ENCODE measurements at regions not wholly inside any gene's neighbourhood (a gene's known extent, or its start where the extent isn't known, plus 50 kb on each side); places are given as distances from the start of the nearest gene placed in this dataset.

DNA sequence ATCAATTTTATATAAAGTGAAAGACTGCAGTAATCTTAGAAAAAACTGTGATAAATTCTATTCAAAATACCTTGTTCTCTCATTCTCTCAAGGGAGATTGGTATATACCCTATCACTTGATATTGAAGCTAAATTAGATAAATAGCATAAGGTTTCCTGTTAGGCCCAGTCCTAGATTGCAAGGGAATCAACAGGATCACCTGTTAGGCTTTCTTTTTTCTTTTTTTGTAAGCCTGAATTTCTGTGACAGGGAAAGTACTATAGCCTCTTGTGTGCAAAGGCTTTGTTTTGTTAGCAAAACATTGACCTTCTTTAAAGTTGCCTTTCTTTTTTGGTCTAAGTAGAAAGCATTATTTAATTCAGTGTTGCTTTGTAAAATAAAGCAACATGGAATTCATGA lies 100.0 kb downstream of the HAUS1 start:
- DNase-seq (ENCODE audit: low read depth, low spot score) = no peak
- Histone ChIP-seq H3K27ac (peak overlapping the region; percentile 89), H3K4me3 (peak overlapping the region; percentile 68), H3K9me3 (ENCODE audit: low read depth, low read length) (no peaks in the 10 kb centered on the region), H3K36me3 (ENCODE audit: insufficient read depth, low read length) (no peaks in the 10 kb centered on the region), H3K9ac (ENCODE audit: insufficient read length) (peak overlapping the region; percentile 22)
- TF ChIP-seq EZH2 (IDR thresholded peaks at IDR 0.05) = no peak

DNA sequence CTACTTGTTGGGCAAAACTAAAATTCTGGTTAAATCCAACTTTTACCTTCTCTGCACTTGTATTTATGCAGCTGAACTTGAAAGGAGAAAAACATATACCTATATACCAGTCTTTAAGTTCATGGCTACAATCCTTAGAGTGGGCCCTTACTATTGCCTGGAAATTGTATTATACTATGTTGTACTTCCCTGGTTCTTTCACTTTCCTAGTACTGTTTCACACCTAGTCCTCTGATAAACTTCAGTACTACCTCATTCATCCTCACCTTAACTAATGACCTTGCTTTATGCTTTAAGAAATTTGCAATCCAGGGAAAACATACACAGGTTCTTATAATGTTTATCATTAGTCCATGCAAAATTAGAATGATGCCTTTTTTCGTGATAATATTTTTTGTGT lies 103.8 kb downstream of the HAUS1 start:
- Histone ChIP-seq H3K9ac (ENCODE audit: insufficient read length) (no peak overlapping the region), H3K4me3 (no peak overlapping the region), H3K27ac (no peak overlapping the region), H3K36me3 (ENCODE audit: insufficient read depth, low read length) (no peaks in the 10 kb centered on the region), H3K9me3 (ENCODE audit: low read depth, low read length) (no peaks in the 10 kb centered on the region)
- TF ChIP-seq POLR2AphosphoS5 (IDR thresholded peaks at IDR 0.05; ENCODE audit: borderline replicate concordance, low read depth, low read length) (no peak), EZH2 (IDR thresholded peaks at IDR 0.05) (no peak), FOXP2 (optimal IDR thresholded peaks at IDR 0.05; ENCODE audit: control extremely low read depth, extremely low read length, insufficient read depth) (no peak)
- no peak for DNase-seq (ENCODE audit: low read depth, low spot score)

DNA sequence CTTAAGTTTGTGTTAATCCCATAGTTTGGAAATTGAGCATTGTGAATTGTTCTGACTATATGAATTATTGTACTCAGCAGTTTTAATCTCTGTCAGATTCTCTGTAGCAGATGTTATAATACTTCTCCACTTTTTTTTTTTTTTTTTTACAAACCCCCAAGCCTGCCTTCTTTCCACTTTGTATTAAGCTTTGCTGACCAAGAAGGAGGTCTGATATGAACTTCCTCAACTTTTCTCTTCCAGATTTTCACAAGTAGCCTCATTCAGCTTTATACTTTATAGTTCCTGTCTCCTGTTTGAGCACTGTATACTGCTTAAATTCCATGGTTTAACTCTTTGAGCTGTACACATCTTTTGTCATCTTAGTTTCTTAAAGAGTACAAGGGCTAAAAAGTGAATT lies 105.0 kb downstream of the HAUS1 start:
- no peaks in the 10 kb centered on the region for H3K36me3 ChIP-seq (ENCODE audit: insufficient read depth, low read length)
- H3K9me3 ChIP-seq (ENCODE audit: low read depth, low read length) = no peaks in the 10 kb centered on the region
- no peak for TF ChIP-seq FOXP2 (optimal IDR thresholded peaks at IDR 0.05; ENCODE audit: control extremely low read depth, extremely low read length, insufficient read depth)
- H3K4me3 ChIP-seq = no peak overlapping the region
- H3K9ac ChIP-seq (ENCODE audit: insufficient read length) = no peak overlapping the region
- DNase-seq (ENCODE audit: low read depth, low spot score) = no peak
- no peak overlapping the region for H3K27ac ChIP-seq

DNA sequence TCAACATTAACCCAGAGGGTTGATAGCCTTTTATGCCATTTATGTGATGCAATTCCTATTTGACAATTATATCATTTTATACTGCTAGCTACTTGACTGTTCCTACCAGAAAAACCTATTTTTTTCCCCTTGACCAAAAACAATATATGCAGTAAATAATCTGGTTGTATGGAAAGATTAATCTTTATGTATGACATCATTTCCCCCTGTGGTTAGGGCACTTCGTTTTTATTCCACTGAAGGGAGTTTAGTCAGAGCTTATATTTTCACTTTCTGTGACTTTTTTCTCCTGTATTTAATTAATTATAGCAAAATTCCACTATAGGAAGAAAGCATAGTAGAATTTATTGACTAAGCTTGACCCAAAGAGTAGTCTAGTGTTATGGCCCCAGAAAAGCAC lies 107.6 kb downstream of the HAUS1 start:
- peak; percentile 61 for DNase-seq (ENCODE audit: low read depth, low spot score)

DNA sequence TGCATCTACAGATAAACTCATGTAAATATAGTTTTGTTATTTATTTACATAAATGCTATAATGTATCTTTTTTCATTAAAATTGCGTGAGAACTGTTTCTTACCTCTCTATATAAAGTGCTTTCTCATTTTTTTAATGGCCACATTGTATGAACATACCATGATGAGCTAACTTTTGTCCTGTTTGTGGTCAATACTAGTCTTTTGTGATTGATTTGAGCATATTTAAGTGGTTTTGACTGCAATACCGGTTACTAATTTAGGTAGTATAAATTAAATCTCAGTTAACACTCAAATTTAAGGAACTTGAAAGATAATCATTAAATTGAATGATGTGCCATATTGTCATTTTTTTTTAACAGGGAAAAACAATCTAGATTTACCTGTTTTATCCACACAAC lies 108.2 kb downstream of the HAUS1 start:
- no peaks in the 10 kb centered on the region for H3K9me3 ChIP-seq (ENCODE audit: low read depth, low read length)
- DNase-seq (ENCODE audit: low read depth, low spot score) = no peak
- H3K36me3 ChIP-seq (ENCODE audit: insufficient read depth, low read length) = peaks cover 14% of the 10 kb centered on the region; the same call in 1 of the 2 replicates
- peak overlapping the region; percentile 47 for H3K4me3 ChIP-seq
- peak overlapping the region; percentile 86 for H3K27ac ChIP-seq
- no peak overlapping the region for H3K9ac ChIP-seq (ENCODE audit: insufficient read length)
- no peak for TF ChIP-seq POLR2AphosphoS5 (IDR thresholded peaks at IDR 0.05; ENCODE audit: borderline replicate concordance, low read depth, low read length)
- no peak for TF ChIP-seq EZH2 (IDR thresholded peaks at IDR 0.05)
- TF ChIP-seq FOXP2 (optimal IDR thresholded peaks at IDR 0.05; ENCODE audit: control extremely low read depth, extremely low read length, insufficient read depth) = no peak

More for the DNA sequence above, 107.6 kb downstream of the HAUS1 start:
- H3K9ac ChIP-seq (ENCODE audit: insufficient read length) = no peak overlapping the region
- peak overlapping the region; percentile 86 for H3K27ac ChIP-seq
- peak overlapping the region; percentile 47 for H3K4me3 ChIP-seq
- TF ChIP-seq EZH2 (IDR thresholded peaks at IDR 0.05) = no peak
- no peak for TF ChIP-seq POLR2AphosphoS5 (IDR thresholded peaks at IDR 0.05; ENCODE audit: borderline replicate concordance, low read depth, low read length)
- H3K9me3 ChIP-seq (ENCODE audit: low read depth, low read length) = no peaks in the 10 kb centered on the region
- H3K36me3 ChIP-seq (ENCODE audit: insufficient read depth, low read length) = peaks cover 11% of the 10 kb centered on the region; the same call in 1 of the 2 replicates

DNA sequence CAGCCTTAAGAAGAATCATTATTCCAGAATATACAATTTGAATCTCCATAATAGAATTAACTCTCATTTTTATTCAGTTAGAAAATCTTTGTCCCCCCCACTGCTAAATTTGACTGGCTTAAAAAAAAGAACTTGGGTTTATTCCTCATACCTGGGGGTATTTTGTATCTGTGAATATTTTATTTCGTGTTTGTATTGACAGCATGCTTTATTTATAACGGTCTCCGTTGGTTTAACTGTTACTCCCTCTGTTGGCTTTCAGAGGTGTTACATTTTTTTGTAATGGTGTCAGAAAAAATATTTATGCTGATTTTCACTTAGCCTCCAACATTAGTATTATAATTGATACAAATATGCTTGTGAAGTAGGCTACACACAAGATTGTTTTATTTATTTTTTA lies 109.1 kb downstream of the HAUS1 start:
- TF ChIP-seq POLR2AphosphoS5 (IDR thresholded peaks at IDR 0.05; ENCODE audit: borderline replicate concordance, low read depth, low read length) = no peak
- TF ChIP-seq EZH2 (IDR thresholded peaks at IDR 0.05) = no peak
- TF ChIP-seq FOXP2 (optimal IDR thresholded peaks at IDR 0.05; ENCODE audit: control extremely low read depth, extremely low read length, insufficient read depth) = no peak
- Histone ChIP-seq H3K9me3 (ENCODE audit: low read depth, low read length) (no peaks in the 10 kb centered on the region), H3K36me3 (ENCODE audit: insufficient read depth, low read length) (peaks cover 14% of the 10 kb centered on the region; the same call in 1 of the 2 replicates), H3K27ac (no peak overlapping the region), H3K4me3 (no peak overlapping the region), H3K9ac (ENCODE audit: insufficient read length) (no peak overlapping the region)
- no peak for DNase-seq (ENCODE audit: low read depth, low spot score)

DNA sequence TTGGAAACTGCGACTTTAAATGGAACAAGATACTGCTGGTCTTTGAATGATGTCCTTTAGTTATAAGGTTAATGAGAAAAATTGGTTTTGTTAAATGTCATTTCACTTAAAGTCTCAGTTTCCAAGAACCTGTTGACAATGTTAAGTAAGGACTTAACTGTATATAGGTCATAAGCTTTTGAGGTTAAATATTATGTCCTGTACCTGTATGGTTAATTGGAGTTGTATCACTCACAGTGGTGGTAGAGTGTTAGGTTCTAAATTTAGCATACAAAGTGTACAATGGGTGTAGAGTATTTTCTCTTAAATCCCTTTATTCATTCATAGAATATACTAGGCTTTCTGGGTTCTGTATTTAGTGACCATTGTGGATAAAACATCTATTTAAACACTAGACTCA lies 110.2 kb downstream of the HAUS1 start:
- DNase-seq (ENCODE audit: low read depth, low spot score) = no peak
- no peak overlapping the region for H3K4me3 ChIP-seq
- no peak overlapping the region for H3K9ac ChIP-seq (ENCODE audit: insufficient read length)
- TF ChIP-seq FOXP2 (optimal IDR thresholded peaks at IDR 0.05; ENCODE audit: control extremely low read depth, extremely low read length, insufficient read depth) (no peak), POLR2AphosphoS5 (IDR thresholded peaks at IDR 0.05; ENCODE audit: borderline replicate concordance, low read depth, low read length) (no peak), EZH2 (IDR thresholded peaks at IDR 0.05) (no peak)
- H3K27ac ChIP-seq = no peak overlapping the region
- peaks cover 19% of the 10 kb centered on the region for H3K36me3 ChIP-seq (ENCODE audit: insufficient read depth, low read length)
- no peaks in the 10 kb centered on the region for H3K9me3 ChIP-seq (ENCODE audit: low read depth, low read length)

DNA sequence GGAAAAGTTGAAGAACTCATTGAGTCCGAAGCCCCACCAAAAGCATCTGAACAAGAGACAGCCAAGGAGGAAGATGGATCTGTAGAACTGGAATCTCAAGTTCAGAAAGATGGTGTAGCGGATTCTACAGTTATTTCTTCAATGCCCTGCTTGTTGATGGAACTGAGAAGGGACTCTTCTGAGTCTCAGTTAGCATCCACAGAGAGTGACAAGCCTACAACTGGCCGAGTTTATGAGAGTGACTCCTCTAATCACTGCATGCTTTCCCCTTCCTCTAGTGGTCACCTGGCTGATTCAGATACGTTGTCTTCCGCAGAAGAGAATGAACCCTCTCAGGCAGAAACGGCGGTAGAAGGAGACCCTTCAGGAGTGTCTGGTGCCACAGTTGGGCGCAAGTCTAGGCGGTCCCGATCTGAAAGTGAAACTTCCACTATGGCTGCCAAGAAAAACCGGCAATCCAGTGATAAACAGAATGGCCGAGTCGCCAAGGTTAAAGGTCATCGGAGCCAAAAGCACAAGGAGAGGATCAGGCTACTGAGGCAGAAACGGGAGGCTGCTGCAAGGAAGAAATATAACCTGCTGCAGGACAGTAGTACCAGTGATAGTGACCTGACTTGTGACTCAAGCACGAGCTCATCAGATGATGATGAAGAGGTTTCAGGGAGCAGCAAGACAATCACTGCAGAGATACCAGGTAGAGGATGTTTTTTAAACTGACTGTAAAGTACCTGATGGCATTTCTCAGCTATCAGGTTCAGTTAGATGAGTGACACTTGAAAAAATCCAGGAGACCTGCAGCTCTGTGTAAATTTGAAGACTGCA lies 111.9 kb downstream of the HAUS1 start:
- no peak for DNase-seq (ENCODE audit: low read depth, low spot score)
- TF ChIP-seq POLR2AphosphoS5 (IDR thresholded peaks at IDR 0.05; ENCODE audit: borderline replicate concordance, low read depth, low read length) (no peak), EZH2 (IDR thresholded peaks at IDR 0.05) (no peak), FOXP2 (optimal IDR thresholded peaks at IDR 0.05; ENCODE audit: control extremely low read depth, extremely low read length, insufficient read depth) (no peak)

DNA sequence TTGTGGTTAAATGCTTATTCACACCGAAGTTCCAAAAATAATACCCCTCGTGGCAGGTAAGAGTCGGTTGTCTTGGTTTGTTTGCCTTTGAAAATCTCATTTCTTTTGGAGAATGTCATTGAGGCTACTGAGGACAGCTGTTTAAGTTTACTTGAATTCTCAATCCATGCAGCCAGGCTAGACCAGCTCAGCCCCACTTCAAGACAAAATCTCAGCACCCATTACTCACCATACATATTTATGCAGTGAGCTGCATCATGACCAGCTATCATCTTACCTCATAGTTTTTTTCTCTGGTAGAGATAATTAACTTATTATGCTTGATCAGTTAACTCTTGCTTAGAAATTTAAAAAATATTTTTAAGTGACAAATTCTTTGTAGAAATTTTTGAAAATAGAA lies 115.9 kb downstream of the HAUS1 start:
- no peak for DNase-seq (ENCODE audit: low read depth, low spot score)
- no peaks in the 10 kb centered on the region for H3K9me3 ChIP-seq (ENCODE audit: low read depth, low read length)
- no peak overlapping the region for H3K9ac ChIP-seq (ENCODE audit: insufficient read length)
- no peak for TF ChIP-seq FOXP2 (optimal IDR thresholded peaks at IDR 0.05; ENCODE audit: control extremely low read depth, extremely low read length, insufficient read depth)
- no peak for TF ChIP-seq EZH2 (IDR thresholded peaks at IDR 0.05)
- TF ChIP-seq POLR2AphosphoS5 (IDR thresholded peaks at IDR 0.05; ENCODE audit: borderline replicate concordance, low read depth, low read length) = no peak
- H3K36me3 ChIP-seq (ENCODE audit: insufficient read depth, low read length) = peaks cover 21% of the 10 kb centered on the region
- H3K4me3 ChIP-seq = no peak overlapping the region
- no peak overlapping the region for H3K27ac ChIP-seq

More for the DNA sequence above, 111.9 kb downstream of the HAUS1 start:
- Histone ChIP-seq H3K9me3 (ENCODE audit: low read depth, low read length) (no peaks in the 10 kb centered on the region), H3K27ac (no peak overlapping the region), H3K36me3 (ENCODE audit: insufficient read depth, low read length) (peaks cover 19% of the 10 kb centered on the region), H3K4me3 (no peak overlapping the region), H3K9ac (ENCODE audit: insufficient read length) (no peak overlapping the region)
